Gastroesophageal sphincter (tissue), 4 donors: ENCODE measurements at regions not wholly inside any gene's neighbourhood (a gene's known extent, or its start where the extent isn't known, plus 50 kb on each side); places are given as distances from the start of the nearest gene placed in this dataset.
"Not testable (repeated sequence)": the region's sequence is repeated elsewhere in the genome, so short reads cannot be mapped to it uniquely, and the experiment has no call there.

Experiments
- ATAC-seq: fragments of 150-250 bp; one replicate; pipeline ENCODE4 v1.9.1; 2016; ENCODE audit warnings: mild to moderate bottlenecking, moderate library complexity
- H3K27ac ChIP-seq, 4 donors: fragments of 200-600 bp; sonication (generic) in 3 of 4; 1 replicate in 3 of 4; 2 replicates in 1 of 4; pipeline ENCODE4 v1.5.1; 2016 to 2019
- H3K27me3 ChIP-seq: fragments of 200-600 bp; sonication (generic); one replicate; pipeline ENCODE4 v1.5.1; 2019
- H3K36me3 ChIP-seq, 2 donors: fragments of 200-600 bp; sonication (generic); one replicate each; pipeline ENCODE4 v1.5.1; 2019; ENCODE audit warnings: control low read depth in 1 of 2
- H3K4me1 ChIP-seq, 3 donors: fragments of 200-600 bp; sonication (generic); 1 replicate in 2 of 3; 2 replicates in 1 of 3; pipeline ENCODE4 v1.5.1; 2016 to 2019; ENCODE audit warnings: control low read depth in 2 of 3
- H3K4me3 ChIP-seq, 2 donors: fragments of 200-600 bp; sonication (generic); one replicate each; pipeline ENCODE4 v1.5.1; 2019; ENCODE audit warnings: mild to moderate bottlenecking in 1 of 2, moderate library complexity in 1 of 2
- H3K9me3 ChIP-seq, 3 donors: fragments of 200-600 bp; sonication (generic); one replicate each; pipeline ENCODE4 v1.5.1; 2017 to 2019; ENCODE audit warnings: control low read depth in 2 of 3
- CTCF ChIP-seq, 4 experiments: fragments of 200-600 bp in 2 of 4; fragments of 450-650 bp in 2 of 4; sonication (generic) in 1 of 4; IDR thresholded peaks; one replicate each; pipeline ENCODE4 v1.5.1; 2017 to 2019; ENCODE audit warnings: antibody characterized with exemption in 4 of 4, mild to moderate bottlenecking in 2 of 4, moderate library complexity in 2 of 4
- EP300 ChIP-seq: sonication (generic); formaldehyde crosslinking; IDR thresholded peaks from one replicate; pipeline ENCODE4 v1.6.1; 2017; ENCODE audit warnings: antibody characterized with exemption, mild to moderate bottlenecking
- POLR2A ChIP-seq, 2 donors: fragments of 450-650 bp; IDR thresholded peaks; one replicate each; pipeline ENCODE4 v1.6.1; 2017; ENCODE audit warnings: antibody characterized with exemption in 2 of 2, mild to moderate bottlenecking in 2 of 2, moderate library complexity in 1 of 2
- POLR2AphosphoS5 ChIP-seq: sonication (generic); formaldehyde crosslinking; IDR thresholded peaks from one replicate; pipeline ENCODE4 v1.6.1; 2017; ENCODE audit warnings: antibody characterized with exemption
- whole genome bisulfite sequencing, 2 donors: methylation state at CpG; one replicate each; pipeline ENCODE4 v1.1.5; 2018; ENCODE audit warnings: low coverage in 1 of 2; 5-methylcytosine and 5-hydroxymethylcytosine counted together

DNA sequence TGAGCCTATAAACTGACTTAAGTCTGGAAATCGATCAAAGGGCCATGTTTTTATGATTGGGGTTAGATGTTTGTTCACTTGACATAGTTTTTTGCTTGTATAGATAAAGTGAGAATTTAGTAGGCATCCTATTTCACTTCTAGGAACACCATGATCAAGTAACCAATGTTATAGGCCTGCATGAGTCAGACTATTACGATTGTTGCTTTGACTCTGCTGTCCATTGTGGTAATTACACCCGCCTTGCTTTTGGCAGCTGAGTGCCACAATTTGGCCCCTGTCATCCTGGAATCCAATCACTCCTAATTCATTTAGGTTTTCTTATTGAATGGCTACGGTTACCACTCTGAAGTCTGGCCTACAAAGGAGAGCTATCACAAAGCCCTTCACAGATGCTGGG is 67.8 kb upstream of the IL33 start:
- Histone ChIP-seq H3K9me3 (no peaks in the 10 kb centered on the region), H3K4me1 (no peaks in the 10 kb centered on the region), H3K27ac (no peak overlapping the region), H3K36me3 (no peaks in the 10 kb centered on the region), H3K27me3 (no peaks in the 10 kb centered on the region), H3K4me3 (no peak overlapping the region)
- TF ChIP-seq POLR2A (IDR thresholded peaks at IDR 0.05) = no peak
- no peak for TF ChIP-seq EP300
- no peak for TF ChIP-seq CTCF (IDR thresholded peaks at IDR 0.05)
- TF ChIP-seq POLR2AphosphoS5 = no peak
- no peak for ATAC-seq
- 88 to 89% methylated on average over 4 of the region's 4 CpGs for WGBS, 2 donors

DNA sequence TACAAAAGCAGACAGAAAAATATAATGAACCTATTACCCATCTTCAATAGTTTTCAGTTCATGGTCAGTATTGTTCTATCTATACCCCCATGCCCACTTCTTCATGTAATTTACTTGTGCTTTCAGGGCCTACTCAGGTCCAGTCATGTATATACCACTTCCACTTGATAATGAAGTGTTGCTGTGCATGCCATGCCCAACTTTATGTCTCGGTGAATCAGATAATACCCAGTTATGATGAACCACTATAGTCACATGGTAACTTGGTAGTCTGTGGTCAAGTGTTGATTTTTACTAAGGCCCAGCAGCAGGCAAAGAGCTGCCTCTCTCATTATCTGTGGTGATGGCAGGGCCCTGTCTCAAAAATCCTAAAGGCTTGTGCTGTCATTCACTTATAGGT is 70.7 kb upstream of the IL33 start:
- WGBS, 2 donors = 100% methylated on average over 1 of the region's 1 CpG; no CpG with 5 or more reads in 1 of the 2 donors
- ATAC-seq = no peak

GRCh38 chr9:6142799-6143454 is 72.7 kb upstream of the IL33 start:
- H3K4me3 ChIP-seq = no peak overlapping the region
- H3K36me3 ChIP-seq = no peaks in the 10 kb centered on the region
- H3K27ac ChIP-seq = no peak overlapping the region
- no peak for ATAC-seq
- TF ChIP-seq EP300 = no peak
- no peak for TF ChIP-seq POLR2AphosphoS5
- no peak for TF ChIP-seq POLR2A (IDR thresholded peaks at IDR 0.05)
- no peak for TF ChIP-seq CTCF (IDR thresholded peaks at IDR 0.05)
- no peaks in the 10 kb centered on the region for H3K4me1 ChIP-seq
- no peaks in the 10 kb centered on the region for H3K27me3 ChIP-seq
- H3K9me3 ChIP-seq = no peaks in the 10 kb centered on the region

More for the DNA sequence above, 70.7 kb upstream of the IL33 start:
- no peak overlapping the region for H3K27ac ChIP-seq
- H3K4me3 ChIP-seq = no peak overlapping the region
- H3K36me3 ChIP-seq = no peaks in the 10 kb centered on the region
- no peaks in the 10 kb centered on the region for H3K4me1 ChIP-seq
- H3K27me3 ChIP-seq = no peaks in the 10 kb centered on the region
- no peaks in the 10 kb centered on the region for H3K9me3 ChIP-seq
- TF ChIP-seq POLR2A (IDR thresholded peaks at IDR 0.05) = no peak
- TF ChIP-seq POLR2AphosphoS5 = no peak
- TF ChIP-seq CTCF (IDR thresholded peaks at IDR 0.05) = no peak
- no peak for TF ChIP-seq EP300

- H3K27me3 ChIP-seq, ATAC-seq, H3K27ac ChIP-seq, H3K36me3 ChIP-seq, H3K9me3 ChIP-seq, H3K4me1 ChIP-seq, H3K4me3 ChIP-seq: not testable (repeated sequence)
- WGBS, 2 donors = 86 to 89% methylated on average over 7 to 14 of the region's 25 CpGs
Measured at GRCh38 chr9:6135780-6136179, 79.8 kb upstream of the IL33 start.

GRCh38 chr9:6134661-6135180 is 80.9 kb upstream of the IL33 start:
- ATAC-seq = no peak
- H3K4me1 ChIP-seq = no peaks in the 10 kb centered on the region
- H3K27me3 ChIP-seq = no peaks in the 10 kb centered on the region
- TF ChIP-seq POLR2AphosphoS5 (no peak), EP300 (no peak), CTCF (IDR thresholded peaks at IDR 0.05) (no peak), POLR2A (IDR thresholded peaks at IDR 0.05) (no peak)
- no peaks in the 10 kb centered on the region for H3K36me3 ChIP-seq
- no peak overlapping the region for H3K27ac ChIP-seq
- WGBS, 2 donors = 25 to 41% methylated on average over 2 of the region's 2 CpGs
- H3K4me3 ChIP-seq = no peak overlapping the region
- no peaks in the 10 kb centered on the region for H3K9me3 ChIP-seq
